NCI-H226 (cell line): ENCODE measurements at regions not wholly inside any gene's neighbourhood (a gene's known extent, or its start where the extent isn't known, plus 50 kb on each side); places are given as distances from the start of the nearest gene placed in this dataset.

Experiments used
- DNase-seq: peaks from one replicate; pipeline ENCODE4 v3.0.0-alpha.2; 2015

DNA sequence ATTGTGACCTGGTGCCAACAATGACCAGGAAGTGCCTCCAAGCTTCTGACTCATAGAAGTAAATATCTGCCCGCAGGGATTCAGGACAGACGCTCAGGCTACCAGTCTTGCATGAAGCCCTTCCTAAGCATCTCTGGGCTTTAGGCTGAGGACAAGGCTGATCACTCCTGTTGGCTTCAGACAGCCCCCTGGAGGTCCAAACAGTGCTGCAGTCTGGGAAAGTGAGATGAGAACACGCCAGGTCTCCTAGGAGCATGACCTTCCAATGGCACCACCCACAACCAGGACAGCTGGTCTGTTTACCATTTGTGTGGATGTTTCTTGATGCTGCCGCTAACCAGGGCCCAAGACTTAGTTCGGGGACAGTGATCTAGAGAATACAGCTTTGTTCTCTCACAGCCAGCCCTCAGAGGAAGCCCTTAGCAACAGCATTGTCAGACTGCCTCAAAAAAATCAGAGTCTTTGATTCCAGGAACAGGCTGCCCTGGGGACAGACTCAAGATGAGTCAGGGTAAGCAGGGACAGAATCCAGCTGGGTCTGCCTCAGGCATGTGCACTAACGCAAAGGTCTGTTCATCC lies 111.2 kb downstream of the ZNF280B start:
- DNase-seq = no peak

DNA sequence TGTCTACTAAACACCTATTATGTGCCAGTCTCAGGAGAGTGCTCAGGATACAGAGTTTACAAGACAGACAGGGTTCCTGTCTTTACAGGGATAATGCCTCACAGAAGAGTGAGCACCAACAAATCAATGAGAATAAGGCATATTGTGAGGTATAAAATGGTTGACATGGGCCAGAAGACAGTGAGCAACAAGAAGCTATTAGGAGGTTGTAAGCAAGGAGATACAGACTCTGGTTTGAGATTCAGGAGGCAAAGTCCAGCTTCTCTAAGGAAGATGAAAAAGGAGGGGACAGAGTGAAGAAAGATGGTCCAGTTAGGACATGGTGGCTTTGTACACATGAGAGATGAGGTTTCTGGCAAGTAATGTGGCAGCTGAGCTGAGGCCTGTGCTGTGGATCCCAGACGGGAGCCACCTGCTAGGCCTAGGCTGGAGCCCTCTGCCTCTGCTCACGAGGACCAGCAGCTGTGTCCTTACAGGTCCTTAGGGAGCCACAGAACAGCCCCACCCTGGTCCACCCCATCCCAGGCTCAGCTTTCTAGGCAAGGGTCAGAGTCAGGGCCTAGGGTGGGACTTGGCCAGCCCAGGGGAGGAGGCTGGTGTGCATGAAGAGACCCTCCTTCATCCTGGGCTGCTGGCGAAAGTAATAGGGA lies 110.5 kb downstream of the ZNF280B start:
- DNase-seq = no peak

DNA sequence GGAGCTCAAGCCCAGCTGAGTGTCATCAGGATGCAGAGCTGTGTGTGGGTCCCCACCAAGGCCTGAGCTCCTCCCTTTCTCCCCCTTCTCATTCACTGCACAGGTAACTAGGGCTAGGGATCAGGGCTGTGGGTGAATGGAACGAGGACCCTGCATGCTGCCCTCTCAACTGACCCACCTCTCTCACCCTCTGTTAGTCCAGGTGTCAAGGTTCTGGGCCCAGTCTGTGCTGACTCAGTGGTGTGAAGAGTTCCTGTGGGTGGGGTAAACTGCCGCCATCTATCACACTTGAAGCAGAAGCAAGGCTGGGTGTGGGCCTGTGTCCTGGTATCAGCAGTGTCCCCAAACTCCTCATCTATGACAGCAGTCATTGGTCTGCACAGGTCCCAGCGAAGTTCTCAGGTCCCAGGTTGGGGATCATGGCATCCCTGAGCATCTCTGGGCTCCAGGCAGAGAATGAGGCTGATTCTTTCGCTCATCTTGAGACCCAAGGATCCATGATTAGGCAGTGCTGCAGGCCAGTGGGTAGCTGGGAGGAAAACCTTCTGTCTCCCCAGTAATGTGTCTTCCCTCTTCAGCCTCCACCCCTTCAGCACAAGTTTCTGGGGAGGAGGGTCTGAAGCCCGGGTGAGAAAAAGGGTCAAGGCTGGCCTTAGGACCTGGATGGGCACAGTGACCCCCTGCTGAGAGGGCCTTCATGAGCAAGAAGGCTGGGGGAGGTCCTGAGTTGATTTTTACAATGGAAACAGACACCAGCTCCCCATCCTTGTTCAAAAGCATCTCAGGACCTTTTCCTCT lies 109.8 kb downstream of the ZNF280B start:
- no peak for DNase-seq

DNA sequence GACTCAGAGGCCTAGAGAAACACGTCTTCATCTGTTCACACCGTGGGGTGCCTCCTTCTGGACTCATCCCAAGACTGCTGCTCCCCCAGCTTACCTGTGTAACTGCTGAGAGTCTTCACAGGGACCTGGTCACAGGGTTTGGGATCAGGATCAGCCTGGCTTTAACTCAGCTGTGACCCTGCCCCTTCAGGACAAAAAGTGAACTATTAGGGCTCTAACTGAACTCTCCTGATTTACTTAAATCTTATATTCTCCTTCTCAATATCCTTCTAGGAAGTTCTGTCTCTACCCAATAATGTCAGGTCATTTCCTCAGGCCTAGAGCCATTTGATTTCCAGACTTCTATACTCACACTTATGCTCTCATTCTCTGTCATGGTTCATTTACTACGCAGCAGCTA lies 108.4 kb downstream of the ZNF280B start:
- DNase-seq = no peak

DNA sequence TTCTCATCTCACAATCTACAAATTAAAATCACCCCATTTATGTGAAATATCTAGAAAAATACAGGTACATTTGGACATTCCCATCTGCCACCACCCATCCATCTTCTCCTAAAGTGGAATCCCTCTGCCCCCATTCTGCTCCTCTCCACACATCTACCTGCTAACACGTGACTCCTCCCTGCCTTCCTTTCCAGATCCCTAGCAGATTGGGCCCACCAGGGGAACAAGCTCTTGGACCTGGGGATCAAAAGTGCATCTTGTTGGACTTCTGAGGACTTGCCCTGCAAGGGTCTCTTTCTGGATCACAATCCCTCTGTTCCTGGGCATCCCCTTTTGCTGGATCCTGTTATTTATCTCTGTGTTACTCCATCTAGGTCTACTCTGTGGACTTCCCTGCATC lies 107.6 kb downstream of the ZNF280B start:
- no peak for DNase-seq

DNA sequence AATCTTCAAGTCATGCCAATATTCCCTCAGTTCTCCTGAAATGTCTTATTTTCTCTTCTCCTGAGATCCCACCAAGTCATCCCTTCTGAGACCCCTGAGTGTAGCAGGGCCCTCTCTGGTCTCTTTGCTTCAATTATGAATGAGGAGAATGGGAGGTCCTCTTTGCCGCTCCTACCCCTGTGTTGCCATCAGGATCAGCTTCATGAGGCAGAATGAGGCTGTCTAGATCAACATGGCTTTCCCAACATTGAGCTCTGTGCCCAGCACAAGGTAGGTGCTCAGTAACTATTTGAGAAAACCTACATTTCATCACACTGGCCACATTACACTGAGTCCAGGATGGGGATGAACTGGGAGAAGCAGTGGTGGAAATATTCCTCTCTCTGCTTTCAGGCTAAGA lies 107.2 kb downstream of the ZNF280B start:
- DNase-seq = no peak

DNA sequence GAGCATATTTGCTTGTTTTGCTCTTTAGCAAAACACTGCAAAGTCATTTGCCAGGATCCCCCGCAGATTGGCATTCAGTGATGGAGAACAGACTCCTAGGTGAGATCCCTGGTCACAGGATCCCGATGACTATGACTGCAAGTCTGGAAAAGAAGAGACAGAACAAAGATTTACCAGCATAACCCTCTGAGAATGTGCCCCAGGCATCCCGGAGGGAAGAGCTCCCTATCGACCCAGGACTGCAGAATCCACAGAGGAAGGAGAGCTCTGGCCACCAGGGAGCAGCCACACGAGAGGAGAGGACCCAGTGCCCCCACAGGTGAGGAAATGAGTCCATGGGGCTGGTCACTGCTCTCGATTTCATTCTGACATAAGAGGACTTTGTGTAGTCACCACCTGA lies 105.2 kb downstream of the ZNF280B start:
- DNase-seq = no peak

DNA sequence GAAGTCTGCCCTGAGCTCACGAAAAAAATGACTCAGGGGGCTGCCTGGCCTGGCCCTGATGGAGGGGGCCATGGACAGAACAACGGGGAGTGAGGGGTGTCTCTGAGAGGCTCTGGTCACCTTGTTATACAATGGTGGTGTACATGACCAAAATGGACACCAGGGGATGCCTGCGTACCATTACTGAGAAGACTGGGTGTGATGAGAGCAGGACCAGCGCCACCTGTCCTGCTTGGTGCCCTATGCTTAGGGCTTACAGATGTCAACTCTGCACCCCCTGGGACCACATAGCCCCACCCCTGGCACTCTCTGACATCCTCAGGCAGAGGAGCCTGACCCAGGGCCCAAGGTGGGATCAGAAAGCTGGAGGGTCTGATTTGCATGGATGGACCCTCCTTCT lies 104.8 kb downstream of the ZNF280B start:
- no peak for DNase-seq

DNA sequence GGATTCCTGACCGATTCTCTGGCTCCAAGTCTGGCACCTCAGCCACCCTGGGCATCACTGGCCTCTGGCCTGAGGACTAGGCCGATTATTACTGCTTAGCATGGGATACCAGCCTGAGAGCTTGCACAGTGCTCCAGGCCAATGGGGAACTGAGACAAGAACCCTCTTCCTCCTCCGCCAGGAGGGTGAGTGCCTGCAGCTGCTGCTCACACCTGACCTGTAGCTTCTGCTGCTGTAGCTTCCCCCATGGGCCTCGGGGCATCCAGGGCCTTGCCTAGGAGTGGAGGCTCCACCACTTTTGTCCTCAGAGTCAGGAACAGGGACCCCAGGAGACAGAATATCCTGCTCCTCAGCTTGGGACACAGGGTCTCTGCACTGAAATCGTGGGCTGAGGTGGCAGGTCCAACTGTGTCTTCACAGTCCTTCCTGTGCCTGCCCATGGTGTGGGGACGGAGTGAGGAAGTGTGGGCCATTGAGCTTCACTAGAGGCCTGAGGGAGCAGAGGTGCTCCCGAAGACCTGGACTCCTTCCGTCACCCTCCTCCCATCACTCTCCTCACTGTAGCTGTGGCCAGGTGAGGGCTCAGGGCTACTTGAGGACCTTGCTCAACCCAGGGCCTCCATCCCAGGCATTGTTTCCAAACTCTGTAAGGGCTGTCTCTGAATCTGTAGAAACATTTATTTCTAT lies 103.8 kb downstream of the ZNF280B start:
- DNase-seq = no peak

DNA sequence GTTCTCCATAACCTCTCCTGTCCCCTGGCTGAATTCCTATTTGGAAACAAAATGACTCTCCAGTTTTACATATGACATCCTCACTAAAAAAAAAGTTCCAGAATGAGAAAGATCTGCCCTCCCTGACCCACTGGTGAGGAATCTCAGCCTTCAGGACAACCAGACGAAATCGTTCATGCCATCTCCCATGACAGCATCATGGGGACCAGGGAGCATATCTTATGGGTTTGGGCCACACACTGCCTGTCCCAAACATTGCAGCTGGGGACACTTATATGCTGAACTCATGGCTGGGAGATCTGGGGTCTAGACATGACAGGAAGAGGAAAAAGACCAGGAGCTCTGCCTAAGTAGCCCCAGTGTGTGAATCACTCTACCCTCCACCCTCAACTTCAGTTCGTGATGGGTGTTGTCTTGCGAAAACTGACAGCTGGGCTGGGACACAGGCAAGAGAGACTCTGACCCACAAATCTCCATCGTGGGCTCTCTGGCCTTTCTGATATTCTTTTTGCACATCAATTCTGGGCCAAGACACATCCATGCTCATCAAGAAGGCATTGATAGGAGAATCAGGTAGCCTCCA lies 102.0 kb downstream of the ZNF280B start:
- DNase-seq = no peak

DNA sequence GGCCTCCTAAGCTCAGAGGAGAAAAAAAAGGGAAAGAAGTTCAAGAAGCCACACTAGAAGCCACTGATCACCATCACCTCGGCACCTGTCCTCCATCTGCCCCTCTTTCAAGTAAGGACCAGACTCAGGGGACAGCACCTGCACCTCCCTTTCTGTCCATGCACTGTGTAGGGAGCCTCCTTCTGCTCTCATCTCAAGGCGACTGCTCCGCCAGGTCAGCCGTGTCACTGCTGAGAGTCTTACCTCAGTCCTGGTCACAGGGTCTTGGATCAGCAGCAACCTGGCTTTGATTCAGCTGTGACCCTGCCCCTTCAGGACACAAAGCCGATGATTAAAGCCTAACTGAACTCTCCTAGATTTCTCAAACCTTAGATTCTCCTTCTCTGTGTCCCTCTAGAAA lies 101.5 kb downstream of the ZNF280B start:
- DNase-seq = no peak

DNA sequence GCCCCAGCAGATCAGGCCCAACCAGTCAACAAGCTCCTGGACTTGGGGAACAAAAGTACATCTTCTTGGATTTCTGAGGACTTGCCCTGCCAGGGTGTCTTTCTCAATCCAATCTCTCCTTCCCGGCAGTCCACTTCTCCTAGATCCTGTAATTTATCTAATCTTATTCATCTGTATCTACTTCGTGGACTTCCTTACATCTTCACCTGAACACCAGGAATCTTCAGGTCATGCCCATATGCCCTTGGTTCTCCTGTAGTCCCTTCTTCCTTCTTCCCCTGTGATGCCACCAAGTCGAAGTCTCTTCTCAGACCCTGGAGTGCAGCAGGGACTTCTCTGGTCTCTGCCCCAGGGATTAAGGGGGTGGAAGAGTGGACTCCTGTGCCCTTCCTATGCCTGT lies 100.3 kb downstream of the ZNF280B start:
- DNase-seq = no peak

DNA sequence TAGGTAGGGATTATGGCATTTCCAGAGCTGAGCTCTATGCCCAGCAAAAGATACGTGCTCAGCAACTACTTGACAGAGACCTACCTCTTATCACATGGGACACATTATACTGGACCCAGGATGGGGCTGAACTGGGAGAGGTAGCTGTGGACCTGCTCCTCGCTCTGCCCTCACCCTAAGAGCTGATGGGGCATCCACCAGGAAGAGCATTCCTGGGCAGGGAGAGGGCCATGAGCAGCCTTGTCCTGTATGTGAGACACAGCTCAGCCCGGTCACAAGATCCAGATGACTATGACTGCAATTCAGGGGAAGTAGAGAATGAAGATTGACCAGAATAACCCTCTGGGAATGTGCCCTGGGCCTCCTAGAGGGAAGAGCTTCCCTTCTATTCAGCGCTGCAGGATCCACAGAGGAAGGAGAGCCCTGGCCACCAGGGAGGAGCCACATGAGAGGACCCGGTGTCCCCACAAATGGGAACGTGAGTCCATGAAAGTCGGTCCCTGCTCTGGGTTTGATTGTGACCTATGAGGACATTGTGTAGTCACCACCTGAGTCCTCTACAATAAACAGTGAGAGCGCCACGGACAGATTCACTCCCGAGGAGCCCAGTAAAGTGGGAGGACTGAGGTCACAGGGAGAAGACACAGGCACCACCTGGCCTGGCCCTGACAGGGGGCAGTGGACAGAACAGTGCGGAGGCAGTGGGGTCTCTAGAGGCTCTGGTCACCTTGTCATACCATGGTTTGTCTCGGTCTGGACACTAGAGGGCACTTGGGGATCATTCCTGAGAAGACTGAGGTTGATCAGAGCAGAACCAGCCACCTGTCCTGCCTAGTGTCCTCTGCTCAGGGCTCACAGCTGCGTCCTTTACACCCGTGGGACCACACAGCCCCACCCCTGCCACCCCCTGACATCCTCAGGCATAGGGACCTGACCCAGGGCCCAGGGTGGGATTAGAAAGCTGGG lies 99.5 kb downstream of the ZNF280B start:
- DNase-seq = no peak

DNA sequence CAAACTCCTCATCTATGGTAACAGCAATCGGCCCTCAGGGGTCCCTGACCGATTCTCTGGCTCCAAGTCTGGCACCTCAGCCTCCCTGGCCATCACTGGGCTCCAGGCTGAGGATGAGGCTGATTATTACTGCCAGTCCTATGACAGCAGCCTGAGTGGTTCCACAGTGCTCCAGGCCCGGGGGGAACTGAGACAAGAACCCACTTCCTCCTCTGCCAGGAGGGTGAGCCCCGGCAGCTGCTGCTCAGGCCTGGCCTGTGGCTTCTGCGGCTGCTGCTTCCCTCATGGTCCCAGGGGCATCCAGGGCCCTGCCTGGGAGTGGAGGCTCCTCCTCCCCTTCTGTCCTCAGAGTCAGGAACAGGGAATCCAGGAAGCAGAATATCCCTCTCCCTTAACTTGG lies 98.4 kb downstream of the ZNF280B start:
- DNase-seq = no peak

DNA sequence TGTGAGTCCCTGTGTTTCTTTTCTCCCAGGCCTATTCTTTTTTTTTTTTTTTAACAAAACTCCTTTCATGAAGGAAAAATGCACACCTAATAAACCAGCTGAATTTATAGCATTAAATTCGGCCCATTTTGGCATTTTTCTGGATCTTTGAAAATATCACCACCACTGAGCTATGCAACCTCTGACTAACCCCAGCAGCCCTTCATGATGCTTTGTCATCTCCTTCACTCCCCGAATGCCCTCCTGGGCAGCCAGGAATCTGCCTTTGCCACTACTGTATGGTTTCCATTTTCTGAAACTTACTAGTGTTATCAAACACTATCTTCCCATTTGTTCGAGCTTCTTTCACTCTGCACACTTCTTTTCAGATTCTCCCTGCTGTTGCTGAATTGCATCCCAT lies 97.9 kb downstream of the ZNF280B start:
- no peak for DNase-seq

DNA sequence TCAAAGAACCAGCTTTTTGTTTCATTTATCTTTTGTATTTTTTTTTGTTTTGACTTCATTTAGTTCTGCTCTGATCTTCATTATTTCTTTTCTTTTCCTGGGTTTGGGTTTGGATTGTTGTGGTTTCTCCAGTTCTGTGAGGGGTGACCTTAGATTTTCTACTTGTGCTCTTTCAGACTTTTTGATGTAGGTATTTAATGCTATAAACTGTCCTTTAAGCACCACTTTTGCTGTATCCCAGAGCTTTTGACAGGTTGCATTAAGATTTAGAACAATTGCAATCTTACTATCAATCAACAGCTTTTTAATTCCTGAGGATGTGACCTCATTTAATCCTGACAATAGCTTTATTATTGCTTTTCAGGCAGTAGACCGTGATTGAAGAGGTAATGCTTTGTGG lies 94.3 kb downstream of the ZNF280B start:
- no peak for DNase-seq

DNA sequence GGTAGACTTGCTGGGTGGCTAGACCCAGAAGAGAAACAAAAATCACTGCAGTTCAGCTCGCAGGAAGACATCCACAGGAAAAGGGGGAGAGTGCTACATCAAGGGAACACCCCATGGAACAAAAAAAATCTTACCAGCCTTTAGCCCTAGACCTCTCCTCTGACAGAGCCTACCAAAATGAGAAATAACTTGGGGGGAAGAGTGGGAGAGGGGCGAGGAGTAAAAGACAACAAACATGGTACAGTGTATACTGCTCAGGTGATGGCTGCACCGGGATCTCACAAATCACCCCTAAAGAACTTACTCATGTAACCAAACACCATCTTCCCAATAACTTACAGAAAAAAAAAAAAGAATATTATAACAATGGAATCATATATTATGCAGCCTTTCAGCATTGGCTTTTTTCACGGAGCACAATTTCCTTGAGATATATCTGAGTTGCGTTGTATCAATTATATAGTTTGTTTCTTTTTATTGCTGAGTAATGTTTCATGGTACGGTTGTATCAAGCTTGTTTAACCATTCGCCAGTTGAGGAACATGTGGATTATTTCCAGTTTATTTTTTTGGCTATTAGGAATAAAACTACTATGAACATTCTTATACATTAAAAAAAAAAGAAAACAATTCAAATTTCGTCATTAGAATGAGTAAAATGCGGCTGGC lies 90.9 kb downstream of the ZNF280B start:
- no peak for DNase-seq

DNA sequence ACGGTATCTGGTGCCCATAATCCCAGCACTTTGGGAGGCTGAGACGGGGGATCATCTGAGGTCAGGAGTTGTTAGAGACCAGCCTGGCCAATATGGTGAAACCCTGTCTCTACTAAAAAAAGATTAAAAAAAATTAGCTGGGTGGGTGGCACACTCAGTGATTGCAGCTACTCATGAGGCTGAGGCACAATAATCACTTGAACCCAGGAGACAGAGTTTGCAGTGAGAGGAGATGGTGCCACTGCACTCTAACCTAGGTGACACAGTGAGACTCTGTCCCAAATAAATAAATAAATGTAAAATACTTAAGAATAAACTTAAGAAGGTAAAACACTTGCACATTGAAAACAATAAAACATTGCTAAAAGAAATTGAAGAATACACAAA lies 90.4 kb downstream of the ZNF280B start:
- no peak for DNase-seq

DNA sequence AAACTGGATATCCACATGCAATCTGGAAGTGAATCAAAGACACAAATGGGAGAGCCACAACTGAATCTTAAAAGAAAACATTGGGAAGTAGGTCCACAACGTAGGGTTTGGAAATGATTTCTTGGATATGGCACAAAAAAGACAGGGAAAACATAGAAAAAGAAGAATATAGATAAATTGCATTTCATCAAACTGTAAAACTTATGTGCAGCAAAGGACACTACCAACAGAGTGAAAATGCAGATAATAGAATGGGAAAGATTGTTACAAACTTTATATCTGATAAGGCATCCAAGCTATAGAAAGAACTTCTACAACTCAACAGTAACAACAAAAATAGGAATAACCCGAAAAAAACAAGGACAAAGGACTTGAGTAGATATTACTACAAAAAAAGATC lies 89.6 kb downstream of the ZNF280B start:
- DNase-seq = no peak

DNA sequence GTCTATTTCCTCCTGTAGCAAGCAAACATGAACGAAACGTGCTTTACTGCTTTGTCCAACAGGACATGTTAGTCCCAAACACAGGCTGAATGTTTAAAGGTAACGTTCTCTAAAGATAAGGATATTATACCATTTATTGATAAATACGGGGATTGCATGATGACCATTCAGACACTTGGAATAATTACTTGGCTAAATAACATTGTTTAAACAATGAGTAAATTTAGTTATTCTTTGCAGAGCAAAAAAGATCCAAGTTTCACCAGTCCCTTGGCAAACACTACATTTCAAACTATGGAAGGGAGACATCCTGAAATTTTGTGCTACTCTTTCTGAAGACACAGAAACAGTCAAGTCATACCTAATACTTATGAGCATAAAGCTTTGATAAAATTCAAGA lies 88.0 kb downstream of the ZNF280B start:
- no peak for DNase-seq

DNA sequence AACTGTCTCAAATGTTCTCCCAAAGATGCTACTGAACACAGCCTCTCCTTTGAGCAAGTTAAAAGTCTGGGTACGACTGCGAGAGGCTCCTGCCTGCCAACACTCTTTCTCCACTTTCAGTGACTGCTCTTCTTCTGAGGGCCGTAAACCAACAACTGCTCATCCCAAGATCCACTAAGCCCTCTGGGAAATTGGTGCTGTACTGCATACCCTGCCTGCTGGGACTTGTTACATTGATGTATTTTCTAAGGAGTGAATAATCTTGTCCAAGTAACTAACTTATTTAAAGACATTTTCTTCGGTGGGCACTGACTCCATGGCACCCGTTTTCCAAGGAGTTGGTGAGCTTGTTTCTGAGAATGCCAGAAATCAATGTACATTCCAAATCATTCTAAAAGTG lies 87.2 kb downstream of the ZNF280B start:
- no peak for DNase-seq

DNA sequence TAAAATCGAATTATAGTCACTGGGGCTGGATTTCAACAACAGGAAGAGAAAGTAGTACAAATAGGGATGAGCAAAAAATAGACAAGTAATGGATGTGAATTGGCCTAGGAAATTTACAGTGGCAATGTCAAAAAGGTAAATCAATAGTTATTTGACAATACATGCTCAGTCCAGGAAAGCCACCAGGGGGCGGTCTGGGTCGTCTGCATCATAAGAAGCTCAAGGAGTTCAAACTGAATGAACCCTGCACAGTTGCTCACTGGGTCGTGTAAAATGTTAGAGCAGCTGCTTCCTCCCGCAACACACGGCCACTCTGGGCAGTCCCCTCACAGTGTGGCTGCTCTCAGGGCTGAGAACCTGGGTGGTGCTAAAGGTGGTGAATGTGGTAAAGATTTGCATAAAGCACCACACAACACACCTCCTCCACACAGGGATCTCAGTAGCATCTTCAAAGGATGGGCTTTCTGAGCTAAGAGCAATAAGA lies 85.9 kb downstream of the ZNF280B start:
- no peak for DNase-seq
